ENCODE measurements at regions not wholly inside any gene's neighbourhood (a gene's known extent, or its start where the extent isn't known, plus 50 kb on each side); places are given as distances from the start of the nearest gene placed in this dataset.

GRCh38 chr1:163565166-163565565 lies 243.4 kb downstream of the NUF2 start:
- dilution Hi-C loops (cut with MboI; ENCODE audit: extremely low pct_ligation_motif_present, low sequenced_read_pairs) (no loop called here), intact Hi-C loops (cut with micrococcal nuclease) (no loop called here)
- Histone ChIP-seq H3K4me2 (ENCODE audit: insufficient read depth, low read length) (no peak overlapping the region), H3K27ac (ENCODE audit: insufficient read depth, low read depth, low read length) (no peak overlapping the region), H3K9ac (replicated peaks; ENCODE audit: extremely low read depth, insufficient read depth, low read length) (no peak overlapping the region), H3K4me3 (replicated peaks in 1 of 3; ENCODE audit: insufficient read depth in 1 of 3, low read depth in 1 of 3, low read length in 3 of 3) (no peak overlapping the region), H3K27me3 (ENCODE audit: control insufficient read depth in 2 of 2, insufficient read depth in 2 of 2, low read length in 2 of 2) (no peaks in the 10 kb centered on the region), H2AFZ (ENCODE audit: low read depth, low read length) (no peak overlapping the region), H3K36me3 (ENCODE audit: control insufficient read depth in 2 of 2, extremely low read depth in 1 of 2, insufficient read depth in 2 of 2, low read length in 2 of 2) (no peaks in the 10 kb centered on the region), H4K20me1 (replicated peaks; ENCODE audit: control insufficient read depth, extremely low read depth, insufficient read depth, low read length) (no peaks in the 10 kb centered on the region), H3K9me3 (replicated peaks; ENCODE audit: control insufficient read depth, insufficient read depth, low read length) (no peaks in the 10 kb centered on the region), H3K4me1 (ENCODE audit: control insufficient read depth, extremely low read depth, insufficient read depth, low read length) (no peaks in the 10 kb centered on the region), H3K79me2 (ENCODE audit: control insufficient read depth, insufficient read depth, low read length) (no peaks in the 10 kb centered on the region), H3K9me1 (replicated peaks; ENCODE audit: control insufficient read depth, extremely low read depth, insufficient read depth, low read length) (no peaks in the 10 kb centered on the region)
- ChIA-PET POLR2A (no interaction called here), CTCF (no interaction called here)
- DNase-seq (ENCODE audit: low read depth, low spot score) (no peak), FAIRE-seq (no peak)
- TF ChIP-seq JUN (IDR thresholded peaks at IDR 0.05; ENCODE audit: borderline replicate concordance, insufficient read depth, insufficient read length, low read depth): no peak
- TF ChIP-seq POLR2AphosphoS5 (IDR thresholded peaks at IDR 0.05; ENCODE audit: insufficient read depth, low read depth, low read length): no peak
- TF ChIP-seq EZH2 (IDR thresholded peaks at IDR 0.05; ENCODE audit: borderline replicate concordance, low read depth, low read length, severe bottlenecking): no peak
- no TSS peak for BruUV-seq (replicated peaks)

- no TSS peak for BruUV-seq (replicated peaks)
- DNase-seq (ENCODE audit: low read depth, low spot score) (no peak), FAIRE-seq (no peak)
- Histone ChIP-seq H3K79me2 (ENCODE audit: control insufficient read depth, insufficient read depth, low read length) (no peaks in the 10 kb centered on the region), H4K20me1 (replicated peaks; ENCODE audit: control insufficient read depth, extremely low read depth, insufficient read depth, low read length) (no peaks in the 10 kb centered on the region), H3K9me3 (replicated peaks; ENCODE audit: control insufficient read depth, insufficient read depth, low read length) (no peaks in the 10 kb centered on the region), H3K9me1 (replicated peaks; ENCODE audit: control insufficient read depth, extremely low read depth, insufficient read depth, low read length) (no peaks in the 10 kb centered on the region), H3K36me3 (ENCODE audit: control insufficient read depth in 2 of 2, extremely low read depth in 1 of 2, insufficient read depth in 2 of 2, low read length in 2 of 2) (no peaks in the 10 kb centered on the region), H2AFZ (ENCODE audit: low read depth, low read length) (no peak overlapping the region), H3K4me3 (replicated peaks in 1 of 3; ENCODE audit: insufficient read depth in 1 of 3, low read depth in 1 of 3, low read length in 3 of 3) (no peak overlapping the region), H3K27ac (ENCODE audit: insufficient read depth, low read depth, low read length) (no peak overlapping the region), H3K27me3 (ENCODE audit: control insufficient read depth in 2 of 2, insufficient read depth in 2 of 2, low read length in 2 of 2) (no peaks in the 10 kb centered on the region), H3K9ac (replicated peaks; ENCODE audit: extremely low read depth, insufficient read depth, low read length) (no peak overlapping the region), H3K4me1 (ENCODE audit: control insufficient read depth, extremely low read depth, insufficient read depth, low read length) (no peaks in the 10 kb centered on the region), H3K4me2 (ENCODE audit: insufficient read depth, low read length) (no peak overlapping the region)
- intact Hi-C loops (cut with micrococcal nuclease): loop anchor here (10.0 kb wide), 1 partner anchor 95 kb away; no protein-coding TSS in a partner anchor
- ChIA-PET CTCF (no interaction called here), POLR2A (no interaction called here)
- dilution Hi-C loops (cut with MboI; ENCODE audit: extremely low pct_ligation_motif_present, low sequenced_read_pairs): no loop called here
- TF ChIP-seq CTCF (IDR thresholded peaks at IDR 0.05; ENCODE audit: extremely low read depth in 1 of 2, insufficient read depth in 1 of 2, low read depth in 1 of 2, low read length in 2 of 2): no peak
- no peak for TF ChIP-seq MYC (IDR thresholded peaks at IDR 0.05; ENCODE audit: low read depth, low read length)
- no peak for TF ChIP-seq MAX (IDR thresholded peaks at IDR 0.05; ENCODE audit: insufficient read depth, insufficient read length)
- no peak for TF ChIP-seq GATA2 (IDR thresholded peaks at IDR 0.05; ENCODE audit: insufficient read depth, insufficient read length, low read depth, low read length)
- no peak for TF ChIP-seq JUN (IDR thresholded peaks at IDR 0.05; ENCODE audit: borderline replicate concordance, insufficient read depth, insufficient read length, low read depth)
- TF ChIP-seq POLR2AphosphoS5 (IDR thresholded peaks at IDR 0.05; ENCODE audit: insufficient read depth, low read depth, low read length): no peak
- TF ChIP-seq FOS (IDR thresholded peaks at IDR 0.05; ENCODE audit: borderline replicate concordance, insufficient read depth, low read length): no peak
- TF ChIP-seq EZH2 (IDR thresholded peaks at IDR 0.05; ENCODE audit: borderline replicate concordance, low read depth, low read length, severe bottlenecking): no peak
- no peak for TF ChIP-seq POLR2A (IDR thresholded peaks at IDR 0.05; ENCODE audit: low read depth, low read length)
These were observed 248.3 kb downstream of the NUF2 start for GRCh38 chr1:163570071-163570470.
